GM18502 (cell line): ENCODE measurements at regions not wholly inside any gene's neighbourhood (a gene's known extent, or its start where the extent isn't known, plus 50 kb on each side); places are given as distances from the start of the nearest gene placed in this dataset.
"Not testable (repeated sequence)": the region's sequence is repeated elsewhere in the genome, so short reads cannot be mapped to it uniquely, and the experiment has no call there.

Experiments
- ATAC-seq: cut with Tn5 transposase; IDR thresholded peaks from one replicate; pipeline ENCODE4 v1.9.1; 2021; ENCODE audit warnings: mild to moderate bottlenecking; ENCODE audit not compliant: unreplicated experiment, poor library complexity

DNA sequence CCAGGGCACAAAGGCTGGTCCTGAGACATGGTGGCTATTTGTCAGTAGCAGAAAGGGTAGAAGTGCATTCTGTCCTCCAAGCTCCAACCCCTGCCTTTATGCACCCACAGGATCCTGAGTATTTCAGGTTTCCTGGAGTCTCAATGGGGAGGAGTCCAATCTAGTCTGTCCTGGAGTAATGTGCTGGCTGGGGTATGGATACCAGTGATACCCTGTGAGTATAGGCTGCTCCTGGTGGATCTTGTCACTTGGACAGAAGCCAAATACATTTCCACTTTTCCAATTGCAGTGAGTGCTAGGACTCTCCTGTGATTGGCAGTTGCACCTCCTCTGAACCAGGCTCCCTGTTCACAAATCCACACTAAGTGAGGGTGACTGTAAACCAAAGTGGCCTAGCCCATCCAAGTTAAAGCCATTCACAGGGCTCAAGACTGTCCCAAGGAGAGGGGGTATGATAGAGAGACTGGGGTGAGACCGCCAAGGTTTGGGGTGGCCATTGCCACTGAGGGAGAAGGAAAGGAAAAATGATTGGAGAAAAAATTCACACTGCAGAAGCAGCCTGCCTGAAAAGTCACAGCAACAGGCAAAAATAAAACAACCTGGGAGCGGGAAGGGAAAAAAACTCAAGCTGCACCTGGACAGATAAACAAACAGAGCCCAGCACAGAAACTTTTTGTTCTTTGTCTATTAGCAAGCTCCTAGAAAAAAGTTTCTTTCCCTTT lies 163.4 kb upstream of the ETV3 start:
- no peak for ATAC-seq

DNA sequence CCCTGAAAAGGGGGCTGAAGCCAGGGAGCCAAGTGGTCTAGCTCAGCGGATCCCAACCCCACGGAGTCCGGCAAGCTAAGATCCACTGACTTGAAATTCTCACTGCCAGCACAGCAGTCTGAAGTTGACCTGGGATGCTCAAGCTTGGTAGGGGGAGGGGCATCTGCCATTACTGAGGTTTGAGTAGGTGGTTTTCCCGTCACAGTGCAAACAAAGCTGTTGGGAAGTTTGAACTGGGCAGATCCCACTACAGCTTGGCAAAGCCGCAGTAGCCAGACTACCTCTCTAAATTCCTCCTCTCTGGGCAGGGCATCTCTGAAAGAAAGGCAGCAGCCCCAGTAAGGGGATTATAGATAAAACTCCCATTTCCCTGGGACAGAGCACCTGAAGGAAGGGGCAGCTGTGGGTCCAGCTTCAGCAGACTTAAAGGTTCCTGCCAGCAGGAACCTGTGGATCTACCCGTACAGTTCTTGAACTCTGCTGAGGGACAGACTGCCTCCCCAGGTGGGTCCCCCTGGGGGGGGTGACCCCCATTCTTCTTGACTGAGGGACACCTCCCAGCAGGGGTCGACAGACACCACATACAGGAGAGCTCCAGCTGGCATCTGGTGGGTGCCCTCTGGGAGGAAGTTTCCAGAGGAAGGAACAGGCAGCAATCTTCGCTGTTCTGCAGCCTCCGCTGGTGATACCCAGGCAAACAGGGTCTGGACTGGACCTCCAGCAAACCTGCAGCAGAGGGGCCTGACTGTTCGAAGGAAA lies 156.4 kb upstream of the ETV3 start:
- ATAC-seq: not testable (repeated sequence)

DNA sequence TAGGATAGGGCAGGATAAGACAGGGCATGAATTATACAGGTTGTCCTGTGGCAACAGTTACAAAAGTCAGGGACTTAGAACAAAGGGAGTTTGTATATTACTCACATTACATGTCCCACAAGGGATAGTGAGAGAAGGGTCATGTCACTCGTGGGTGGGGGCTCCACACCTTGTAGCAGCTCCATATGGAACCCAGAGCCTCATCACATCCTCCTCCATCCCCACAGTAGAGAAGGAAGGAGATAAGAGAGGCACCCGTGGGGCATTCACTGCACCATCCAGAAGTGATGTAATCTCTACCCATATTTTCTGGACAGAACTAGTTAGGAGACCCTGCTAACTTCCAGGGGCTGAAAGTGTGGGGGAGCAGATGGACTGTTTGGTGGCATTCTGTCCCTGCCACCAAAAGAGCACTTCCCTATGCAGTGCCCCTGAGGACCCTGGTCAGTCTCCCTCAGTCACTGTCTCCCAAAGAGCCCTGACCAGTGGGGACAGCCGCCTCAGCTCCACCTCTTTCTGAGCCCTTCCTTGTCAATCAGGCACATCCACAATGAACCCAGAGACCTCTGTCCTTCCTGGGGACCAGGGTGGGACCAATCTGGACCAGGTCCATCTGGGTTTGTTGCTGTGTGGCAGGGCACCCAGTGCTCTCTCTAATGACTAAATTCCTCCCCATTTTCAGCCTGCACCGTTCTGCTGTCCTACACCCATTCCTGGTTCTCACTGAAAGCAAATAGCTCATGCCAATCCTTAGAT lies 154.8 kb upstream of the ETV3 start:
- ATAC-seq: no peak

DNA sequence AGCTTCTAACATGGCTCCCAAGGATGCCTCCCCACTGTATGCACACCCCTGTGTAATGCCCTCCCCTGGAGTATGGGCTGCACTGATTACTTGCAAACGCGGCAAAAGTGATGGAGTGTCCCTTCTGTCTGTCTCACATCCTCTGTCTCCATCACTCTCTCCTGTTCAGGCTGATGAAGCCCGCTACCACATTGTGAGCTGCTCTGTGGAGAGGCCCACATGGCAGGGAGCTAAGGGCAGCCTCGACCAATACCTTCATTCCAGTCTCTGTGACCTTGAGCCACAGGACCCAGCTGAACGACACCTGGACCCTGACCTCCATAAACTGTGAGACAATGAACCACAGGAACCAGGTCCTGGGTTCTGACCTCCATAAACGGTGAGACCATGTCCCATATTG lies 154.1 kb upstream of the ETV3 start:
- no peak for ATAC-seq

- no peak for ATAC-seq
Observed at GRCh38 chr1:157291083-157291482, 152.9 kb upstream of the ETV3 start.

DNA sequence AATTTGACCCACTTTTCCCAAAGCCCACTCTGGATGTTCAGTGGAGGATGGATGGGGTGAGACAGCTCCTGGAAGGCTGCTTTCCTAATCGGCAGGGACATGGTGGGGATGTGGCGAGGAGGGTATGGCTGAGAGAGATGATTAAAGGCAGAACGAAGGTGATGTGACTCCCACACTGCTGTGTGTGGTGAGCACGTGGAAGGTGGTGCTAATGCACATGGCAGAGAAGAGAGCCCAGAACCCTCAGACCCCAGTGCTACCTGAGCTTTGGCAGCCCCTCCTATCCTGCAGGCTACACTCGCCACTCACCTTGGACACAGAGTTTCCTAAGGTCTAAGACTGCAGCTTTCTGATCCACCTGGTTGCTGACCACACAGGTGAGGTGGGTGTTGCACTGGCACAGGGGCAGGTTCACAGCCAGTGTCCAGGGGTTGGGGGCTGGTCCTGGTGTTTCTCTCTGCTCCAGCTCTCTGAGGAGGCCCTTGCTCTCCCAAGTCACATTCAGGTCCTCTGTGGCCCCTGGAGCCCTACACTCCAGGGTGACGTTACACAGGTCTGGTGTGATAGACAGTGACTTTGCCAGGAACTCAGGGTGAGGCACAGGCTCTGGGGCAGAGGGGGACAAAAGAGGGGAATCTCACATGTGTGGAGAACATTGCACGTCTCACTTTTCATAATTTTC lies 151.4 kb upstream of the ETV3 start:
- ATAC-seq: no peak

GRCh38 chr1:157288996-157289395 lies 150.8 kb upstream of the ETV3 start:
- no peak for ATAC-seq

GRCh38 chr1:157288492-157288891 lies 150.3 kb upstream of the ETV3 start:
- no peak for ATAC-seq

DNA sequence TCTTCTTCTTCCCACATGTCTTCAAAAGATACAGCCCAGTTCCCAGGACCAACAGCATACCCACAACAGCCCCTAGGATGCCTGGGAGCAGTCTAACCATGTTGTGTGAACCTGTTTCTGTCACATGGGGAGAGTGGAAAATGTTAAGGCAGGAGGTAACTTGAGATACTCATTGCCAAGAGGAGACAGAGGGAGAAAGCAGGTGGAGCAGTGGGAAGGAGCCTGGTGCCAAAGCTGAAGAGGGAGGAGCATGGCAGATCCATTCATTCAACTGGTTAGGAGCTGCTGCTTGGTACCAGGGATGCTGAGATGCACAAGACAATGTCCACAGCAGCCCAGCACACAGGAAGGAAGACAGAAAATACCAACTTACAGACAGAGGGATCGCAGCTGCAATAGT lies 149.8 kb upstream of the ETV3 start:
- no peak for ATAC-seq

- no peak for ATAC-seq
Observed at GRCh38 chr1:157287462-157287861, 149.3 kb upstream of the ETV3 start.

DNA sequence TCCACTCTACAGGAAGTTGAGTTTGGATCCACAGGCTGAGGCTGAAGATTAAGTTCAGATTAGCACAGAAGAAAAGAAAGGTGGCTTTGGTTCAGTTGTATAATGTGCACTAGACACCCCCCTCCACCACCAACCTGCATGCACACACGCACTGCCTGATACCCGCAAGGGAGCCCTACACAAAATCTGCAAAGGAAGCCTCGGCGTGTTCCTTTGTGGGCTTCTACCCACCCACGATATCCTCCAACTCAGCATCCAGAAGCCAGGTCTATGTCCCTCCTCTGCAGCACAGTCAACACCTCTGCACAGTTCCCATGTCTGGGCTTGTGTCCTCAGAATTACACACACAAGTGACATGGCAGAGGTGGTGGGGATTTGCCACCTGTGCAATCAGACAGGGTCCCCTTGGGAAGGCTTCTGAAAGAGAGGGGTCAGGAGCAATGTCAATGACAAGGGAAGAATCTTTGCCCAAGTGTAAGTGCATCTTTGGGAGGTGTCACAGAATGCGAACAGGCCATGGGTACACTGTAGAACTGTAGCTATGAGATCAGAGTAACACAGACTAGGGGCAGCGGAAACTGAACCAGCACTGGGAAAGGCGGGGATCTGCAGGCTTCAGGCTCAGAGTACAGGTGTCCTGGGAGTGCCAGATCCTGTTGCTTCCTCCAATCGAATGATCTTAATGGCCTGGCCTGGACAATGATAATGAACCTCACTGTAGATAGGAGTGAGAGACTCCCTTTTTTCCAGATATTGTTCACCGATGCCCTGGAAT lies 148.6 kb upstream of the ETV3 start:
- ATAC-seq: no peak

DNA sequence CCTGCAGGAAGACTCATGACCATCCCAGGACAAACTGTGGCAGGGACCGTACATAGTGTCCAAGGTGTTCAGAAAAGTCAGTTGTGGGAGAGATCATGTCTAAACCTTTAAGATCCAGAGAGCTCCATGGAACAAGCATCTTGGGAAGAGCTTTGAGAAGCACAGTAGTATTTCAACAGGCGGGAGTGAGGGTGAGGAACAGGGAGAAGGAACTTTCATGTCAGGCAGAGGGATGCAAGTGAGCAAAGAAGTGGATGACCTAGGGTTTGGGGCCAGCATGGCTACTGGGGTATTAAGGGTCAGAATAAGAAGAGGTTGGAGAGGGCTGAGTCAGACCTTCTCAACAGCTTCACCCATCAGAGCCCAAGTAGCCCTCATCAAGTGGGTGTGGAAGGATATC lies 147.9 kb upstream of the ETV3 start:
- no peak for ATAC-seq

DNA sequence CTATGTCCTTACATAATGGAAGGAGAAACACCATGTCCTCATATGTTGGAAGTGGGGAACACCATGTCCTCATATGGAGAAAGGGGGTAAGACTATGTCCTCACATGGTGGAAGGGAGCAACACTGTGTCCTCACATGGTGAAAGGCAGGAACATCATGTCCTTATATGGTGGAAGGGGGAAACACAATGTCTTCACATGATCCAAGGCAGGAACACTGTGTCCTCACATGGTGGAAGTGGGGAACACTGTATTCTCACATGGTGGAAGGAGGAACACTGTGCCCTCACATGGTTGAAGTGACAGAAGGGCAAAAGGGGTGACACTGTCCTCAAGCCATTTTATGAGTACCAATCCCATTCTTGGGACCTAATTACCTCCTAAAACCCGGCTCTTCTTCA lies 146.3 kb upstream of the ETV3 start:
- no peak for ATAC-seq

GRCh38 chr1:157279802-157280140 lies 141.6 kb upstream of the ETV3 start:
- ATAC-seq: no peak

- no peak for ATAC-seq
Observed at GRCh38 chr1:157279138-157279801, 141.1 kb upstream of the ETV3 start.

GRCh38 chr1:157278383-157279137 lies 140.4 kb upstream of the ETV3 start:
- no peak for ATAC-seq

DNA sequence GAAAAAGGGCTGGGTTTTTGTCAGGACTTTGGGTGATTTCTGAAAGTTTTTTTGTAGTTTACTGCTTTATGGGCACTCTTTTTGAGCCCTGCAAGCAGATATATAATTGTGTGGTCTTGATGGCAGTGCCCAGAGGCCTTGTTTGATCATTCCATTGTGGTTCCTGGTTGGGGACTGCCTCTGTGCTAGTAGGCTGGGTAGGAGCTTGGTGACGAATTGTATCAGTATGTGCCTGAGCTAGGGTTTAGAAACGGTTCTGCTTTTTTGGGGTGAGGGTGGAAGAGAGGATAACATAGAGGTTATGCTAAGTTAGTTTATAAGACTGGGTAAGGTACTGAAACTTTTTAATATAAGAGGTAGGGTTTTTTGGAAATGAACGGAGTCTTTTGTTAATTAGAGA lies 139.7 kb upstream of the ETV3 start:
- ATAC-seq: no peak

DNA sequence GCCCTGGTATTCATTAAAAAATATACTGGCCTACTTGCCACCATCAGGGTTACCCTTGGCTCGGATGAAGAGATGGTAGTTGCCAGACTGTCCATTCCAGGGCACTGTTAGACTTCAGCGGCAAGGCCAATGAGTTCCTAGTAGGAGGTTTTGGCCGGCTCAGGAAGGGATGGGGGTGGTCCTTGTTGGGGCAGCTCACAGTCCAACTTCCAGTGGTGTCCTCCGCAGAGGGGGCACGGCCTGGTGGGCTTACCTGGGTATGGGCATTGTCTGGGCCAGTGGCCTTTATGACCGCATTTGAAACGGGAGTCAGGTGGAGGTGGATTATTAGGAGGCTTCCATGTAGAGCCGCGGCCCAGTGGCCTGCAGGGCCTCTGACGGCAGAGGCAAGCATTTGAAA lies 139.1 kb upstream of the ETV3 start:
- ATAC-seq: no peak
